ENCODE measurements at regions not wholly inside any gene's neighbourhood (a gene's known extent, or its start where the extent isn't known, plus 50 kb on each side); places are given as distances from the start of the nearest gene placed in this dataset.

- DNase-seq = no peak
Observed at GRCh38 chr12:115492553-115492952, 784.9 kb downstream of the MED13L start.

- DNase-seq = no peak
Observed at GRCh38 chr12:115491511-115492250, 785.8 kb downstream of the MED13L start.

DNA sequence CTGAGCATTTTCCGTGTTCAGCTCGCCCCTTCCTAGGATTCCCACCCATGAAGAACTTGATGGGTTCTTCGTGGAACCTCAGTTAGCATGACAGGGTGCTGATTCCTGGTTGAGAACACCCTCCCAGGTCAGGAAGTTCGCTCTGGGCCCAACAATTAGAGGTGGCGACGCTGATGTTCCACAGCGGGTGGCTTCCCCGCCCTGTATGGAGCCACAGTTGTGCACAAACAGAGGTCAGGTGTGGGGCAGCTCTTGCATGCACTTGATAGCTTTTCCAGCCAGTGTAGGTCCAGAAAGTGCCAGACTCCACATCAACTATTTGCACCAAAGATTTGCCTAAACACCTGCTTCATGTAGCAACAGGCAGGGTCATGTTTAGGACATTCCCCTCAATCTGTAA lies 788.2 kb downstream of the MED13L start:
- DNase-seq = no peak

DNA sequence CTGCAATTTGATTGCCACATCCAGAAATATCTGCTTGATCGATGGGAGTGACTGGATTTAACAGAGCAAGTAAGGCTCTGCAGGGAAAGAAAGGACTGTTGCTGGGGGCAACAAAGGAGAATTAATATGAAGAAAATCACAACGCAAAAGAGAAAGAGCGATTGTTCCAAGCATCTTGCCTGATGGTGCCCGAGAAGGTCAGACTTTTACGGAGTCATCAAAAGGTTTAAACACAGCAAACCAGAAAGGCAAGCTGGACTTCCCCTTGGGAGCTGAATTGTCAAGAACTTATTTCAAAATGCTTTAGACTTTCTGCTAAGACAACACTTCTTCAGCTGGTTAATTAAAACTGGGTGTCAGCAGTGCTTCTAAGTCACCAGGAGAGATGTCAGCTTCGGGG lies 791.5 kb downstream of the MED13L start:
- no peak for DNase-seq

GRCh38 chr12:115485503-115485902 lies 792.0 kb downstream of the MED13L start:
- no peak for DNase-seq

DNA sequence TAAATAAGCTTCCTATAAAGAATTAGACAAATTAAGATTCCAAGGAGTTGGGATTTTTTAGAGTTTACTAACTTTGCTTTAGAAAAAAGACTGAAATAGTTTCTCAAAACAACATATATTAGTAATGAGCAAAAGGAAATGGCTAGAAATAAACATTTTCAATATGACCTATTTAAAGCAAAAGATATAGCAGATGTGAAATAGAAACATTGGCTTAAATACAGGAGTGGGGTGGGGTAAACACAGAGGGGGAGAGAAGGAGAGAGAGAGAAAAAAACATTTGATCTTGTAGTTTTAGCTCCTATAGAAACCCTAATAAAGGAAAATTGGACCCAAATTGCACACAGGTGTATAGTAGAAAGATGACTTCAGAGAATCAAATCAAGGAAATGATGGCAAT lies 794.5 kb downstream of the MED13L start:
- no peak for DNase-seq

DNA sequence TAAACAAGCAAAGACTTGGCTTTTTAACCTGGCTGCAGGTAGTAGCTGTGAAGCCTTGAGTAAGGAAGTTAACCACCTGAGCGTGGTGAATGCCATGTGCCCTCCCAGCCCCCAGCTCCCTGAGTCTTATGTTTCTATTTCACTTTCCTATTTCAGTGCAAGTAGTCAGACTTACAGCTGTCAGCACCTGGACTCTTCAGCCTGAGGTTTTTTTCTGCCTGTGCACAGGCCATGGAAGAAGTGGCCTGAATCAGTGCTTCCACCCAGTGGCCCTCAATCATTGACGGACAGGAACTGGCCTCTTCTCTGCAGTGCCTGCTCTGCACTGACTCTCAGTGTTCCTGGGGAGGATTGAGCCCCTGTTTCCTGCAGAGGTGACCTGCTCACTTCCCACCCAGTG lies 796.4 kb downstream of the MED13L start:
- DNase-seq = no peak

DNA sequence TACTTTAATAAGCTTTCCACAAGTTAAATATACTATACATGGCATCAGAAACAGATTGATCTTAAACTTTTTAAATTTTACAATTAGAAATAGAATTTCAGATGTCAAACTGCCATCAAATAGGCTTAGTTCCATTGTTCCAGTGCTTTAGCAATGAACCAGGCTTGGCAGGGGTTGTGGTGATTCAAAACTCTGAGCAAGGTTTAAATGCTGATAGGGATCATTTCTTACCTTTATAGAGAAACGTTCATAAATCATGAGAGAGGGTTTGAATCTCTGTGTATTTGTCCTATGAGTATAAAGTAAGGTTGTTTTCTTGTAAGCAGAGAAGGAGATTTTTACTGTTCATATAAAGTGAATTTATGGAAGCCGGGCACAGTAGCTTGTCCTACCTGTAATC lies 794.5 kb upstream of the TBX3 start:
- DNase-seq = no peak

DNA sequence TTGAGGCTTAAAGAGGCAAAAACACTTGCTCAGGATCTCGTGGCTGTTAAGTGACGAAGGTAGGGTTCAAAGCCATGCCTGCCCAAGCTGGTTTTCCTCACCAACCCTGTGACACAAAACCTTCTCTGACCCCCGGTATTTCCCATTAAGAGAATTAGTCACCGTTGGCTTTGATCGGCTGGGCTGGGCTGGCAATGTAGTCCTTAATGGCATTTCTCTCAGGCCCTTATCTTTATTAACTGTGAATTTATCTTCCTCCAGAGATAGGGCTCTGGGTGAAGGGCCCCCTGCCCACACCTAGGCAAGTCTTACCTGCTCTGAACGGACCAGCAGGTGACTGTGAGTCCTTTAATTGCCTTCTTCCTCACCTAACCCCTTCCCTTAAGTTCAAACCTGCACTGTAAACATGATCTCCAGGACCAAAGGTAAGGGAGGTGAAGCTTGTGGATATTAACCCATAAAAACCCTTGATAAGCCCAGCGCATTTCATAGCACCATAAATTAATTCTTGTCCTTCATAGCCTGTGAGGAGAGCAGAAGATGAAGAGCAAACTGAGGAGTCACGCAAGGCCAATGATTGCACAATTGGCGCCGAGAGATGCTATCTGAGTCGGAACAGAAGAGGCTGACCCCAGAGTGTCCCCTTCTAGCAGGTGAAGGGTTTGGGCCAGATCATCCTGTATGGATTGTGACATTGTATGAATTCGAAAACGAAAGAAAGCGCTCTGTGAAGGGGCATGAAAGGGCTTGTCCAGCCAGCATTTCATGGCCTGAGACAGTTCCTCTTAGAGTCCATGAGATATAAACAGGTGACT lies 790.8 kb upstream of the TBX3 start:
- DNase-seq = no peak

DNA sequence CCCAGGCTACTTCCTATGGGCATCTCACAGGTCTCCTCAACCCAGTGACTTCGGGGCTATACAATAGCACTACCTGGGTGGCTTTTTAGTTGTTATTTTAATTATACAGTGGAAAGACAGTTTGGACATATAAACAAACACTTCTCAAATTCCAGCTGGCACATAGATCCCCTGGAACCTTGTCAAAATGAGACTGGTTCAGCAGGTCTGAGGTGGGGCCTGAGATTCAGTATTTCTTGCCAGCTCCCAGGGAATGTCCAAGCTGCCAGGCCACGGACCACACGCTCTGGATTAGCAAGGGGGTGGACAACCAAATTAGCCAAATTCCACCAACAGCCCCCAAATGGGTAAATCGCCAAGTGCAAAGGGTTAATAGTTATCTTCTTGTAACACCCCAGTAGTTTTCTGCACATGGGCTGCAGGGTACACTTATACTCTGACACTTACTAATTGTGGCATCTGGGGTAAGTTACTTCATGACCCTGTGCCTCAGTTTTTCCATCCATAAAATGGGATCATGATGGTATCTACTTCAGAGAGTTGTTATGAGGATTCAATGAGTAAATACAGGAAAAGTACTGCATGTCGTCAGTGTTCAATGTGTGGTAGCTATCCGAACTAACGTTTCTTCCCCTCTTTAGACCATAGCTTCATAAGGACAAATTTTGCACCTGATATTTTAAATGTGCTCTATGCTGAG lies 789.4 kb upstream of the TBX3 start:
- DNase-seq = no peak

- DNase-seq = no peak
Observed at GRCh38 chr12:115472852-115473251, 788.9 kb upstream of the TBX3 start.

GRCh38 chr12:115470977-115471376 lies 787.0 kb upstream of the TBX3 start:
- no peak for DNase-seq

DNA sequence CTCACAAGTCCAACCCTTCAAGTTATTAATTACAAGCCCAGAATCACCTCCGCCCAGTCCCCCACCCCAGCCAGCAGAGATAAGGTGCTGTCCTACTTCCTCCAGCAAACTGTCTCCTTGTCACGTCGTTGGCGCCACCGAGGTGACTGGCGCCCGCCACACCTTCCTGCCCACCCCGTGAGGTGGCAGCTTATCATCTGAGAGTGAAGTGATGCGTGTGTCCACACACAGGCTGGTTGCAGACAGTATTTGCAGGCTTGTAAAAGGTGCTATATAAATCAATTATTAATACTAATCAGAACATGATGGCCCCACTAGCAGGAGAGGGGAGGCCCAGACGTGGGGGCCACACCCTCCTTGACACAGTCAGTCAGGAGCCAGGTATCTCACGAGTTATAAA lies 786.6 kb upstream of the TBX3 start:
- no peak for DNase-seq

GRCh38 chr12:115468087-115468510 lies 784.1 kb upstream of the TBX3 start:
- no peak for DNase-seq

DNA sequence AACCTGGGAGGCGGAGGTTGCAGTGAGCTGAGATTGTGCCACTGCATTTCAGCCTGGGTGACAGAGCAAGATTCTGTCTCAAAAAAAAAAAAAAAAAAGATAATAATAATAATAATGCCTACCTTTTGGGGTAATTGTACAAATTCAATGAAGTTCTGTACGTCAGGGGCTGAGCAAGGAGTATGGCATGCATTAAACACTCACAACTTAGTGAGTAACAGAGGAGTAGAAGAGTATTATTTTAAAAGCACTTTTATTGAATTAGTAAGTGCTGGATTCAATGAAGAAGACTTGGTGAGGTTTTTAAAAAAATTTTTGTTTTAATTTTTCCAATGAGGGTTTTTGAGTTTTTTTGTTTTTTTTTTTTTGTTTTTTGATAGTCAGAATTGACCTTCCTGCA lies 783.6 kb upstream of the TBX3 start:
- no peak for DNase-seq

- no peak for DNase-seq
Observed at GRCh38 chr12:115466076-115466475, 782.1 kb upstream of the TBX3 start.

- no peak for DNase-seq
Observed at GRCh38 chr12:115464661-115465060, 780.7 kb upstream of the TBX3 start.

DNA sequence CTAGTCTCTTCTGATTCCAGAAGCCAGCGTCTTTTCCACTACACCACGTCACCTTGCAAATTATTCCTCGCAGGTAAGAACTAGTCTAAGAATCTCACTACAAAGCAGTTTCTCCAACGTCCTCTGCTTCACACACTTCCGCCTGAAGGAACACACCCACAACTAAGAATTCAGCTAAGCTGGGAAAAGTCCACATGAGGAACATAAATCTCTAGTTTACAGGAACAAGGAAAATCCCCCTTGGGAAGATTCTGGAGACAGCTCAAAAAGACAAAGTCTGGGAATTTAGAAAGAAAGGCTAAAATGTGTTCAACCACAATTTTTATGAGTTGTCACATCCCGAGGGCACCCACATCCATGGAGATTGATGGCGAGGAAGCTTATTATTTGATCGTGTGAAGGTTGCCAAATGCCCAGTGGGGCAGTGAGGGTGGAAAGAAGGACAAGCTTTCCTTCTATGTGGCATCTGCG lies 780.2 kb upstream of the TBX3 start:
- DNase-seq = no peak

DNA sequence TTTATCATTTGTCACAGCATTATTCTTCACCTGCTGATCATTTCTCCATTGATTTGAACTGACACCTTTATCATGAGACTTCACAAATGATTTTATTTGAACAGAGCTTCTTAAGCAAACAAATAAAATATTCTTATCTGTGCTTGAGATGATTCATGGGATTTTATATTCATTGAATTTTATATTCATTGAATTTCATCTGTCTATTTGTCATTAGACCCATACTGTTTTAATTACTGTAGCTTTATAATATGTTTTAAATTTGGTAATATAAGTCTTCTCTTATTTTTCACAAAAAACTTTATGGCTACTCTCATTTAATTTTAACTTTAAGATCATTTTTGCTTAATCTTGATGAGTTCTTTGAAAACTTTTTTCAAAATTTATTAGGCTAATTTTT lies 777.4 kb upstream of the TBX3 start:
- DNase-seq = no peak

GRCh38 chr12:115457798-115458197 lies 773.8 kb upstream of the TBX3 start:
- DNase-seq = no peak

GRCh38 chr12:115456946-115457689 lies 773.1 kb upstream of the TBX3 start:
- DNase-seq = no peak

GRCh38 chr12:115455268-115455681 lies 771.3 kb upstream of the TBX3 start:
- DNase-seq = no peak

GRCh38 chr12:115452751-115453281 lies 768.8 kb upstream of the TBX3 start:
- DNase-seq = no peak
